HG02798 (cell line): ENCODE measurements at regions not wholly inside any gene's neighbourhood (a gene's known extent, or its start where the extent isn't known, plus 50 kb on each side); places are given as distances from the start of the nearest gene placed in this dataset.

Experiments
- ATAC-seq: cut with Tn5 transposase; IDR thresholded peaks from one replicate; pipeline ENCODE4 v1.9.1; 2021; ENCODE audit warnings: mild to moderate bottlenecking; ENCODE audit not compliant: unreplicated experiment, poor library complexity

GRCh38 chr2:128368437-128369107, 49.9 kb upstream of the HS6ST1 start:
- ATAC-seq, result no peak

GRCh38 chr2:128369108-128369555, 50.5 kb upstream of the HS6ST1 start:
- no peak for ATAC-seq

- no peak for ATAC-seq
These were observed 51.2 kb upstream of the HS6ST1 start for GRCh38 chr2:128369602-128370467.

- ATAC-seq, result no peak
These were observed 52.0 kb upstream of the HS6ST1 start for GRCh38 chr2:128370468-128371247.

GRCh38 chr2:128371248-128371630, 52.6 kb upstream of the HS6ST1 start:
- ATAC-seq, result no peak

- no peak for ATAC-seq
These were observed 53.1 kb upstream of the HS6ST1 start for GRCh38 chr2:128371648-128372345.

GRCh38 chr2:128372621-128373341, 54.1 kb upstream of the HS6ST1 start:
- ATAC-seq, result no peak

- no peak for ATAC-seq
These were observed 54.9 kb upstream of the HS6ST1 start for GRCh38 chr2:128373451-128374000.

- no peak for ATAC-seq
These were observed 55.5 kb upstream of the HS6ST1 start for GRCh38 chr2:128374001-128374710.

- ATAC-seq, result no peak
These were observed 56.2 kb upstream of the HS6ST1 start for GRCh38 chr2:128374711-128375413.

GRCh38 chr2:128375454-128375853, 56.8 kb upstream of the HS6ST1 start:
- no peak for ATAC-seq

GRCh38 chr2:128376241-128377041, 57.8 kb upstream of the HS6ST1 start:
- no peak for ATAC-seq

GRCh38 chr2:128377071-128377910, 58.6 kb upstream of the HS6ST1 start:
- no peak for ATAC-seq

- ATAC-seq, result no peak
These were observed 59.8 kb upstream of the HS6ST1 start for GRCh38 chr2:128378231-128379020.
